Peyer's patch (tissue), 4 donors: ENCODE measurements at regions not wholly inside any gene's neighbourhood (a gene's known extent, or its start where the extent isn't known, plus 50 kb on each side); places are given as distances from the start of the nearest gene placed in this dataset.
"Not testable (repeated sequence)": the region's sequence is repeated elsewhere in the genome, so short reads cannot be mapped to it uniquely, and the experiment has no call there.

Source experiments
- DNase-seq, 3 donors: peaks; one replicate each; pipeline ENCODE4 v3.0.0-alpha.2; 2017 to 2019
- H3K27ac ChIP-seq, 4 donors: fragments of 200-600 bp; sonication (generic); one replicate each; pipeline ENCODE4 v1.5.1; 2016 to 2019
- H3K27me3 ChIP-seq, 2 donors: fragments of 200-600 bp; sonication (generic); one replicate each; pipeline ENCODE4 v1.5.1; 2019
- H3K36me3 ChIP-seq, 3 donors: fragments of 200-600 bp; sonication (generic); one replicate each; pipeline ENCODE4 v1.5.1; 2016 to 2019
- H3K4me1 ChIP-seq, 4 donors: fragments of 200-600 bp; sonication (generic); one replicate each; pipeline ENCODE4 v1.5.1; 2016 to 2019
- H3K4me3 ChIP-seq, 4 donors: fragments of 200-600 bp; sonication (generic); 1 replicate in 3 of 4; 2 replicates in 1 of 4; pipeline ENCODE4 v1.5.1; 2016 to 2019; ENCODE audit warnings: mild to moderate bottlenecking in 1 of 4
- H3K9me3 ChIP-seq, 4 donors: fragments of 200-600 bp; sonication (generic); one replicate each; pipeline ENCODE4 v1.5.1; 2016 to 2019; ENCODE audit warnings: mild to moderate bottlenecking in 1 of 4
- CTCF ChIP-seq, 6 experiments: fragments of 450-650 bp in 4 of 6; fragments of 200-600 bp in 2 of 6; sonication (generic) in 1 of 6; IDR thresholded peaks; one replicate each; pipeline ENCODE4 v1.5.1; 2017 to 2019; ENCODE audit warnings: antibody characterized with exemption in 6 of 6, mild to moderate bottlenecking in 3 of 6, moderate library complexity in 1 of 6
- POLR2A ChIP-seq, 2 donors: fragments of 450-650 bp; IDR thresholded peaks; one replicate each; pipeline ENCODE4 v1.5.1; 2017; ENCODE audit warnings: antibody characterized with exemption in 2 of 2, mild to moderate bottlenecking in 2 of 2, moderate library complexity in 2 of 2

DNA sequence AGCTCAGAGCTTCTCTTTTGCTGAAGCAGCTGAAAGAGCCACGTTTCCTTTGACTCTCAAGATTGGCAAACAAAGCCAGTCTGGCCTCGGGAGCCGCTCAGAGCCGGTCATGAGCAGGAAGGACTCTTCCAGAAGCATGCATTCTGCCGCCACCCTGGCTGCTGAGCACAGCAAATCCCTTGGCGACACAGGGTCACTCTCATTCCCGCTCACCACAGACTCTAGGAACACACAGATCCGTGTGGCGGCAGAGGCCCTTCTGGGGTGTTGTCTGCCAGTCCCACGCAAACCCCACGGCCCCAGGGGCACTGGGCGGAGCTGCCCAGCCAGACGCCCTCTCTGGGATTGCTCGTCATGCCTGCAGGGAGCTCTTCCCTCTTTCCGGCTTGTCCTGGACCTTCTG lies 157.0 kb downstream of the C16orf95 start:
- Histone ChIP-seq H3K9me3 (no peaks in the 10 kb centered on the region), H3K36me3 (no peaks in the 10 kb centered on the region), H3K27ac (no peak overlapping the region), H3K27me3 (no peaks in the 10 kb centered on the region), H3K4me1 (no peaks in the 10 kb centered on the region), H3K4me3 (no peak overlapping the region)
- TF ChIP-seq CTCF (IDR thresholded peaks at IDR 0.05) (no peak), POLR2A (IDR thresholded peaks at IDR 0.05) (no peak)
- DNase-seq: no peak

DNA sequence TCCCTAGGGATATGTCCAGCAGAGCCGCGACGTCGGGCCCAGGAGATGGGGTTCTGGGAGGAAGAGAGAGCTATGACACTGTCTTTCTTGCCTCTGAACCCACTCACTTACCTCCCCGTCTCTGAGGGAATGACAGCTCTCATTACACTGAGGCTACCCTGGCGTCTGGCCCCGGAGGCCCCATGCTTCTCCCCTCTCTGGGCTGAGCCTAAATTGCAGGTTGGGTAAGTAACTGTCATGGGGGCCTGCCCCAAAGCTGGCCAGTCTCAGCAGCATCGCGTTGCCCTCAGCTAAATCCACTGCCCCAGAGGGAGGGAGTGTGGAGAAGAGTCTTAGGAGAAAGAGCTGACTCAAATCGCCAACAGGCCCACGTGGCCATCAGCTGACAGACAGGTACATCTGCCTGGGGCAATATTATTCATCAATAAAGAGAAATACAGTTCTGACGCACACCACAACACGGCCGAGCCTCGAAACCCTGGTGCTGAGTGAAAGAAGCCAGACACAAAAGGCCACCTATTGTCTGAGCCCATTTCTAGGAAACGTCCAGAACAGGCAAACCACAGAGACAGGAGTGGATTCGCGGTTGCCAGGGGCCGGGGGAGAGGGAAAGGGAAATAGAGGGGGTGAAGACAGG lies 156.4 kb downstream of the C16orf95 start:
- H3K27me3 ChIP-seq: no peaks in the 10 kb centered on the region
- H3K4me3 ChIP-seq: no peak overlapping the region
- H3K9me3 ChIP-seq: no peaks in the 10 kb centered on the region
- no peaks in the 10 kb centered on the region for H3K36me3 ChIP-seq
- TF ChIP-seq CTCF (IDR thresholded peaks at IDR 0.05): no peak
- no peaks in the 10 kb centered on the region for H3K4me1 ChIP-seq
- no peak overlapping the region for H3K27ac ChIP-seq
- no peak for DNase-seq

DNA sequence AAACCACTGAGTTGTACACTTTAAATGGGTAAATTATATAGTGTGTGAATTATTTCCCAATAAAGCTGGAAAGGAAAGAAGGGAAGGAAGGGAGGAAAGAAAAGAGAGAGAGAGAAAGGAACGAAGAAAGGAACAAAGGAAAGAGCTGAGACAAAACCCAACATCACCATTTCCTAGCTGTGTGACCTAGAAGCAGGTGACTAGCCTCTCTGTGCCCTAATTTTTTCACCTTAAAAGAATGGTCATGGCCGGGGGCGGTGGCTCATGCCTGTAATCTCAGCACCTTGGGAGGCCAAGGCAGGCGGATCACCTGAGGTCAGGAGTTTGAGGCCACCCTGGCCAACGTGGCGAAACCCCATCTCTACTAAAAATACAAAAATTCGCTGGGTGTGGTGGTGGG lies 155.8 kb downstream of the C16orf95 start:
- H3K36me3 ChIP-seq, H3K9me3 ChIP-seq, H3K27ac ChIP-seq, H3K27me3 ChIP-seq, H3K4me3 ChIP-seq, DNase-seq, H3K4me1 ChIP-seq: not testable (repeated sequence)

DNA sequence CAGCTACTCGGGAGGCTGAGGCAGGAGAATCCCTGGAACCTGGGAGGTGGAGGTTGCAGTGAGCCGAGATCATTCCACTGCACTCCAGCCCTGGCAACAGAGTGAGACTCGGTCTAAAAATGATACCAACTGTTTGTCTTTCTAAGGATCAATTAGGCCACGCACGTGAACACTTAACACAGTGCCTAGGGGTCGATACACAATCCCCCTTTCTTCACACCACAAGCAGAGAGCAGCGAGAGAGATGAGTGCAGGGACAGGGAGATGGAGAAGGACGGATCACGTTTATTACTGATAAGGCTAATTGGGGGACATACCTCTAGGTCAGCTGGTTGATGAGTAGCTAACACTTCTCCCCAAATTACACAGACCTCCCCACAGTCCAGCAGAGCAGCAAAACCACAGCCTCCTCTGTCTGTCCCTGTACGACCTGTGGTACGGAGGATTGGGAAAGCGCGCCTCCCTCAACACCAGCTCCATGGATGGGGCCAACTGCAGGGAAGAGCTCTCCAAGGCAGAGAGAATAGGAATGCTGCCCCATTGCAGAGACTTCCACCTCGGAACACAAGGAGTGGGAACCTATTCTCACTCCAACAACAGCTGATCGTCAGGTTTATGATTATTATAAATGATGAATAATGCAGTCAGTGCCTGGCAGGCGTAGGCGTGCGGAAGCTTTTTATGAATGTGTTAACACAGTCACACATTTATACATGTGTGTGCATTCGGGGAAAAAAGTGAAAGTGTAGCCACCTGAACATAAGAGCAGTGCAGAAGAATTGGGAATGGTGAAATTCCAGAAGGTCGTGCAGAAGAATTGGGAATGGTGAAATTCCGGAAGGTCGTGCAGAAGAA lies 155.1 kb downstream of the C16orf95 start:
- no peaks in the 10 kb centered on the region for H3K36me3 ChIP-seq
- no peak overlapping the region for H3K4me3 ChIP-seq
- H3K9me3 ChIP-seq: no peaks in the 10 kb centered on the region
- no peaks in the 10 kb centered on the region for H3K27me3 ChIP-seq
- no peak overlapping the region for H3K27ac ChIP-seq
- TF ChIP-seq POLR2A (IDR thresholded peaks at IDR 0.05): no peak
- no peak for TF ChIP-seq CTCF (IDR thresholded peaks at IDR 0.05)
- no peak for DNase-seq
- no peaks in the 10 kb centered on the region for H3K4me1 ChIP-seq

GRCh38 chr16:87162799-87163198 lies 154.4 kb downstream of the C16orf95 start:
- not testable (repeated sequence) for H3K36me3 ChIP-seq, DNase-seq, H3K27ac ChIP-seq, H3K27me3 ChIP-seq, H3K4me3 ChIP-seq, H3K9me3 ChIP-seq, H3K4me1 ChIP-seq

- H3K4me3 ChIP-seq: no peak overlapping the region
- no peaks in the 10 kb centered on the region for H3K36me3 ChIP-seq
- H3K4me1 ChIP-seq: no peaks in the 10 kb centered on the region
- no peak for DNase-seq
- H3K27ac ChIP-seq: no peak overlapping the region
- TF ChIP-seq POLR2A (IDR thresholded peaks at IDR 0.05): no peak
- TF ChIP-seq CTCF (IDR thresholded peaks at IDR 0.05): no peak
- H3K27me3 ChIP-seq: no peaks in the 10 kb centered on the region
- no peaks in the 10 kb centered on the region for H3K9me3 ChIP-seq
Measured at GRCh38 chr16:87163637-87164036, 153.6 kb downstream of the C16orf95 start.
